ENCODE measurements at regions not wholly inside any gene's neighbourhood (a gene's known extent, or its start where the extent isn't known, plus 50 kb on each side); places are given as distances from the start of the nearest gene placed in this dataset.

DNA sequence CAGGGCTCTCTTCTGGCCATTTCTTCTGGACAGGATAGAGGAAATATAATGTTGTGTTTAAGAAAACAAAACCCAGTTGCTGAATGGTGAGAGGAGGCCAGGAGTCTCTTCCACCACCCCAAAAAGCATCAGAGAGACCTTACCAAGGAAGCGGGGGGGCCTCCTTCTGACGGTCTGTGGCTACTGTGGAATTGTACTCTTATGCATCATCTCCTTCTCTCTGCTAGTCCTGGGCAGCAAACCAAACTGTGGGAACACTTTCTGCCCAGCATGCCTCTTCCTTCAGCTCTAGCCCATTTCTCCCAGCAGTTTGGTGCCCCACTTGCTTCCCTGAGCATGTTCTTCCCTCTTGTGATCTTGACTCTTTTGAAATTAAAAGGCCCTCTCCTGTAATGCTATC, 157.7 kb downstream of the HHIPL2 start:
- TF ChIP-seq, protein P1, sequence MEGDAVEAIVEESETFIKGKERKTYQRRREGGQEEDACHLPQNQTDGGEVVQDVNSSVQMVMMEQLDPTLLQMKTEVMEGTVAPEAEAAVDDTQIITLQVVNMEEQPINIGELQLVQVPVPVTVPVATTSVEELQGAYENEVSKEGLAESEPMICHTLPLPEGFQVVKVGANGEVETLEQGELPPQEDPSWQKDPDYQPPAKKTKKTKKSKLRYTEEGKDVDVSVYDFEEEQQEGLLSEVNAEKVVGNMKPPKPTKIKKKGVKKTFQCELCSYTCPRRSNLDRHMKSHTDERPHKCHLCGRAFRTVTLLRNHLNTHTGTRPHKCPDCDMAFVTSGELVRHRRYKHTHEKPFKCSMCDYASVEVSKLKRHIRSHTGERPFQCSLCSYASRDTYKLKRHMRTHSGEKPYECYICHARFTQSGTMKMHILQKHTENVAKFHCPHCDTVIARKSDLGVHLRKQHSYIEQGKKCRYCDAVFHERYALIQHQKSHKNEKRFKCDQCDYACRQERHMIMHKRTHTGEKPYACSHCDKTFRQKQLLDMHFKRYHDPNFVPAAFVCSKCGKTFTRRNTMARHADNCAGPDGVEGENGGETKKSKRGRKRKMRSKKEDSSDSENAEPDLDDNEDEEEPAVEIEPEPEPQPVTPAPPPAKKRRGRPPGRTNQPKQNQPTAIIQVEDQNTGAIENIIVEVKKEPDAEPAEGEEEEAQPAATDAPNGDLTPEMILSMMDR (IDR thresholded peaks at IDR 0.05), result no peak
- no peak for TF ChIP-seq POLR2A (IDR thresholded peaks at IDR 0.05)
